A549 (cell line): ENCODE measurements at regions not wholly inside any gene's neighbourhood (a gene's known extent, or its start where the extent isn't known, plus 50 kb on each side); places are given as distances from the start of the nearest gene placed in this dataset.

Source experiments
- ATAC-seq, 2 experiments: fragments of 200-7000 bp in 1 of 2; fragments of >200 bp in 1 of 2; cut with Nextera tagmentation in 1 of 2; cut with Tn5 transposase in 1 of 2; 3 replicates each; pipeline versions ENCODE4 v1.8.0 to v1.9.1; 2018 to 2020; ENCODE audit warnings: mild to moderate bottlenecking in 1 of 2, moderate library complexity in 1 of 2
- CTCF ChIA-PET: fragments of 300-600 bp; sonication (Branson Sonifier 250); formaldehyde crosslinking; extraction: SDS; loops from one replicate; lab custom pipeline; 2021; ENCODE audit warnings: antibody characterized with exemption, inconsistent platforms; lab: Yijun Ruan, JAX
- POLR2A ChIA-PET: fragments of 350-600 bp; formaldehyde crosslinking; extraction: SDS; loops from one replicate; lab custom pipeline; 2021; ENCODE audit warnings: antibody characterized with exemption, inconsistent platforms; lab: Yijun Ruan, JAX
- DNase-seq, 2 experiments: peaks; one replicate each; pipeline versions ENCODE4 v3.0.0 to v3.0.0-alpha.2; 2011 to 2016; ENCODE audit warnings: low read depth in 1 of 2, low spot score in 1 of 2
- FAIRE-seq: peaks from 2 replicates; lab custom pipeline; 2011; peaks lifted over from hg19 to GRCh38; lab: Jason Lieb, UNC
- H3K27ac ChIP-seq, 2 experiments: fragments of >200 bp; sonication (Bioruptor Twin); formaldehyde crosslinking; 3 replicates each; pipeline ENCODE4 v1.5.1; 2016 to 2017
- H3K4me1 ChIP-seq: fragments of >200 bp; sonication (Bioruptor Twin); formaldehyde crosslinking; 3 replicates; pipeline ENCODE4 v1.6.1; 2016
- H3K4me2 ChIP-seq: fragments of >200 bp; sonication (Bioruptor Twin); formaldehyde crosslinking; 3 replicates; pipeline ENCODE4 v1.6.1; 2016
- H3K4me3 ChIP-seq: fragments of >200 bp; sonication (Bioruptor Twin); formaldehyde crosslinking; 3 replicates; pipeline ENCODE4 v1.5.1; 2016
- H3K9me3 ChIP-seq: fragments of >200 bp; sonication (Bioruptor Twin); formaldehyde crosslinking; 3 replicates; pipeline ENCODE4 v1.6.1; 2016
- CBX8 ChIP-seq: fragments of 200-600 bp; sonication (generic); IDR thresholded peaks from 2 replicates; pipeline ENCODE4 v1.6.1; 2016
- CEBPB ChIP-seq, 2 experiments: fragments of >200 bp in 1 of 2; sonication (Bioruptor Twin) in 1 of 2; formaldehyde crosslinking in 1 of 2; IDR thresholded peaks; 2 replicates each; pipeline ENCODE4 v1.6.1; 2012 to 2016
- EP300 ChIP-seq, 2 experiments: fragments of >200 bp; sonication (Bioruptor Twin); formaldehyde crosslinking; IDR thresholded peaks; 2 replicates in 1 of 2; 3 replicates in 1 of 2; pipeline ENCODE4 v1.6.1; 2016 to 2017
- FOSL2 ChIP-seq, 2 experiments: fragments of 450-650 bp in 1 of 2; fragments of >200 bp in 1 of 2; sonication (Bioruptor Twin) in 1 of 2; formaldehyde crosslinking; IDR thresholded peaks; 2 replicates each; pipeline versions ENCODE4 v1.5.0 to v1.6.1; 2016 to 2020; ENCODE audit warnings: mild to moderate bottlenecking in 1 of 2, moderate library complexity in 1 of 2
- GATA3 ChIP-seq: IDR thresholded peaks from 2 replicates; pipeline ENCODE4 v1.6.1; 2012; ENCODE audit warnings: borderline replicate concordance
- HOXA7 ChIP-seq: fragments of 250-450 bp; sonication (Bioruptor Pico); IDR thresholded peaks from 2 replicates; pipeline ENCODE4 v1.5.0; 2020; ENCODE audit warnings: mild to moderate bottlenecking, moderate library complexity
- HOXB5 ChIP-seq: fragments of 250-450 bp; sonication (Bioruptor Pico); IDR thresholded peaks from 2 replicates; pipeline ENCODE4 v1.5.0; 2020; ENCODE audit warnings: mild to moderate bottlenecking, moderate library complexity
- JUN ChIP-seq, 2 experiments: fragments of >200 bp; sonication (Bioruptor Twin); formaldehyde crosslinking; IDR thresholded peaks; 2 replicates in 1 of 2; 3 replicates in 1 of 2; pipeline ENCODE4 v1.6.1; 2016 to 2017
- JUNB ChIP-seq: fragments of >200 bp; sonication (Bioruptor Twin); formaldehyde crosslinking; IDR thresholded peaks from 2 replicates; pipeline ENCODE4 v1.6.1; 2016
- MAFK ChIP-seq: fragments of 450-650 bp; IDR thresholded peaks from 2 replicates; pipeline ENCODE4 v1.6.1; 2014; ENCODE audit not compliant: partially characterized antibody
- MAZ ChIP-seq: fragments of 150-350 bp; IDR thresholded peaks from 2 replicates; pipeline ENCODE4 v1.6.1; 2014; ENCODE audit warnings: antibody characterized with exemption, low read depth, low read length, borderline replicate concordance
- NR3C1 ChIP-seq: fragments of >200 bp; sonication (Bioruptor Twin); formaldehyde crosslinking; IDR thresholded peaks from 3 replicates; pipeline ENCODE4 v1.6.1; 2017
- PBX3 ChIP-seq: IDR thresholded peaks from 2 replicates; pipeline ENCODE4 v1.6.1; 2012
- POLR2A ChIP-seq: IDR thresholded peaks from 2 replicates; pipeline ENCODE4 v1.6.1; 2012; ENCODE audit warnings: mild to moderate bottlenecking, low read length
- POLR2AphosphoS2 ChIP-seq: conservative IDR thresholded peaks from 2 replicates; pipeline ENCODE4 v1.6.1; 2012; ENCODE audit warnings: low read length, improper control_type of control experiment, inconsistent platforms
- RAD21 ChIP-seq, 2 experiments: fragments of >200 bp in 1 of 2; sonication (Bioruptor Twin) in 1 of 2; formaldehyde crosslinking in 1 of 2; IDR thresholded peaks in 1 of 2; conservative IDR thresholded peaks in 1 of 2; 2 replicates in 1 of 2; 3 replicates in 1 of 2; pipeline ENCODE4 v1.6.1; 2012 to 2018; ENCODE audit warnings: inconsistent platforms in 1 of 2
- RARB ChIP-seq: fragments of 250-450 bp; sonication (Bioruptor Pico); IDR thresholded peaks from 2 replicates; pipeline ENCODE4 v1.8.0; 2021; ENCODE audit warnings: mild to moderate bottlenecking, moderate library complexity
- RCOR1 ChIP-seq: fragments of 150-350 bp; IDR thresholded peaks from 2 replicates; pipeline ENCODE4 v1.6.1; 2014; ENCODE audit warnings: antibody characterized with exemption, low read length, low read depth
- RFX5 ChIP-seq: fragments of 450-650 bp; IDR thresholded peaks from 2 replicates; pipeline ENCODE4 v1.7.1; 2014; ENCODE audit warnings: antibody characterized with exemption, mild to moderate bottlenecking, moderate library complexity
- RNF2 ChIP-seq: fragments of 200-600 bp; sonication (generic); IDR thresholded peaks from 2 replicates; pipeline ENCODE4 v1.6.1; 2016; ENCODE audit warnings: low read depth, mild to moderate bottlenecking, antibody characterized with exemption, moderate library complexity, borderline replicate concordance
- SMC3 ChIP-seq: fragments of >200 bp; sonication (Bioruptor Twin); formaldehyde crosslinking; IDR thresholded peaks from 3 replicates; pipeline ENCODE4 v1.6.1; 2018; ENCODE audit warnings: inconsistent platforms
- SREBF2 ChIP-seq: fragments of 450-650 bp; IDR thresholded peaks from 2 replicates; pipeline ENCODE4 v1.6.1; 2014; ENCODE audit warnings: mild to moderate bottlenecking, moderate library complexity
- ZC3H11A ChIP-seq: fragments of 450-650 bp; IDR thresholded peaks from 2 replicates; pipeline ENCODE4 v1.6.1; 2014; ENCODE audit warnings: antibody characterized with exemption, mild to moderate bottlenecking
- ZFP36 ChIP-seq: fragments of 450-650 bp; IDR thresholded peaks from 2 replicates; pipeline ENCODE4 v1.6.1; 2014; ENCODE audit warnings: borderline replicate concordance; ENCODE audit not compliant: partially characterized antibody
- ZNF302 ChIP-seq: fragments of 250-450 bp; sonication (Bioruptor Pico); IDR thresholded peaks from 2 replicates; pipeline ENCODE4 v1.9.0; 2021; ENCODE audit warnings: inconsistent platforms, mild to moderate bottlenecking, moderate library complexity
- WGBS: methylation state at CpG from one replicate; pipeline ENCODE4 v1.1.6; 2017; ENCODE audit errors: missing lambda C conversion rate; 5-methylcytosine and 5-hydroxymethylcytosine counted together
- TF ChIP-seq, protein P1 (sequence below): fragments of >200 bp; sonication (Bioruptor Twin); formaldehyde crosslinking; IDR thresholded peaks from 2 replicates; pipeline ENCODE4 v1.6.1; 2016
- TF ChIP-seq, protein P2 (sequence below): IDR thresholded peaks from 2 replicates; pipeline ENCODE4 v1.6.1; 2012
- TF ChIP-seq, protein P3 (sequence below): fragments of 200-600 bp; sonication (generic); IDR thresholded peaks from 2 replicates; pipeline ENCODE4 v1.6.1; 2016; ENCODE audit warnings: antibody characterized with exemption, mild to moderate bottlenecking, moderate library complexity
- TF ChIP-seq, protein P4 (sequence below): fragments of 250-450 bp; sonication (Bioruptor Pico); IDR thresholded peaks from 2 replicates; pipeline ENCODE4 v1.5.0; 2021; ENCODE audit warnings: mild to moderate bottlenecking, moderate library complexity, borderline replicate concordance
- TF ChIP-seq, protein P5 (sequence below): fragments of 250-450 bp; sonication (Bioruptor Pico); IDR thresholded peaks from 2 replicates; pipeline ENCODE4 v1.5.0; 2020; ENCODE audit warnings: low read depth, mild to moderate bottlenecking, moderate library complexity

DNA sequence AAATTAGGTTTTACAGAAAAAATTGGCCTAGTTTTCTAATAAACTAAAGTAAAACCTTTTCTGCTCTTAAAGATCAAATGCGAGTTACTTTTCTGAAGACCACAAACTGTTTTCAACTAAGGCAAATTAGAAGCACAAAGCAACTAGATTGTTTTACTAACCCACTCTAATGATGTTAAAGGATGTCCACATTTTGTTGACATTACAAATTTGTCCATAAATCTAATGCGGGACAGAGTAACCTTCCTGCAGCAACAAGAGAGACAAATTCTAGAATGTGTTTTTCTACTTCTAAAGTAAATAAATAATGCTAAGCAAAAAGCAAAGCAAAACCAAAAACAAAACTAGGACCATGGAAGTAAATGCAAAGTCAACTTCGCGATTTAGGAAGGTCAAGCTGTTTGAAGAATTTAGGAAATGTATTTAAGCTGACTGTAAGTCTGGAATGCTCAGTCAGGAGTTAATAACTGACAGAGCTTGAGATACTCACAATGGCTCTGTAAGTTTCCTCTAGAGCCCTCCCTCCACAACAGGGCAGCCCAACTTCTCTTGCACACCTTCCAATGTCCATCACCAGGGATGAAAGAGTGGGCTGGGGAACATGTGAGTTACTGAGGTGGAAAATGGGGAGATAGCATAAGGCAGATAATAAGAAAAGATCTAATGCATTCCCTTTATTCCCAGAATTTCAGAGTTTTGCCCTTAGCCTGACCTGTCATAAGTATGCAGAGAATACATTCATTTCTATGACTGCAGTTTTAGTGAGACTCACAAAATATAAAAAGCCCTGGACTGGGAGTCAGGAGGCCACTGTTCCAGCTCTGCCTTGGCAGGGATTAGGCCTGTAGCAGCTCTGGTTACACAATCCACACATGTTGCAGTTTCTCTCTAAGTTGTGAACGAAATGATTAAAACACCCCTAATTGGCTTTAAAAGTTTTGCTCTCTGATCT lies 158.8 kb downstream of the FOXA2 start:
- ChIA-PET CTCF (interaction anchor here (0.7 to 5.4 kb wide), 7 partner anchors 11 to 161 kb away, joined by 3 to 25 read pairs (median 3); no protein-coding TSS in a partner anchor), POLR2A (interaction anchor here (1.1 to 1.2 kb wide), 2 partner anchors 11 to 14 kb away, joined by 5 to 7 read pairs; no protein-coding TSS in a partner anchor)
- WGBS: 11% methylated on average over 5 of the region's 5 CpGs
- Histone ChIP-seq H3K9me3 (peaks cover 12% of the 10 kb centered on the region; the same call in 2 of the 3 replicates), H3K4me1 (peaks cover 60% of the 10 kb centered on the region), H3K4me3 (no peak overlapping the region), H3K4me2 (peak overlapping the region; percentile 72), H3K27ac (peak overlapping the region; percentile 79 to 90)
- FAIRE-seq: peak; percentile 100
- peak; percentile 76 to 84 for ATAC-seq
- peak in 1 of 2 experiments; percentile 86 for DNase-seq
- TF ChIP-seq HOXA7 (CRISPR knock-in tag) (no peak), MAZ (no peak), HOXB5 (no peak), SMC3 (peak; percentile 30; the same call in 1 of the 3 replicates), FOSL2 (IDR thresholded peaks at IDR 0.05) (no peak), FOSL2 (CRISPR knock-in tag; IDR thresholded peaks at IDR 0.05) (peak; percentile 50; the same call in 1 of the 2 replicates), POLR2A (no peak), RARB (CRISPR knock-in tag) (no peak), CEBPB (IDR thresholded peaks at IDR 0.05) (peak; percentile 57 to 69; a peak in 3 of 4 replicates), MAFK (peak; percentile 88), ZC3H11A (no peak), ZFP36 (no peak), POLR2AphosphoS2 (no peak), JUNB (0 out of 2 replicates have a peak, but pooled peaks have one; percentile 34), JUN (IDR thresholded peaks at IDR 0.05) (peak; percentile 49 to 63; a peak in 2 of 5 replicates), PBX3 (peak; percentile 75), RFX5 (no peak), RNF2 (no peak), RCOR1 (no peak), NR3C1 (no peak), RAD21 (conservative IDR thresholded peaks at IDR 0.05 in 1 of 2, IDR thresholded peaks at IDR 0.05 in 1 of 2) (peak; percentile 39 to 40; a peak in 4 of 5 replicates), GATA3 (peak; percentile 66; the same call in 1 of the 2 replicates), SREBF2 (no peak), CBX8 (no peak), EP300 (IDR thresholded peaks at IDR 0.05) (peak in 1 of 2 experiments; percentile 34; a peak in 1 of 5 replicates), ZNF302 (CRISPR knock-in tag) (peak; percentile 45; the same call in 1 of the 2 replicates)
- TF ChIP-seq, protein P1, sequence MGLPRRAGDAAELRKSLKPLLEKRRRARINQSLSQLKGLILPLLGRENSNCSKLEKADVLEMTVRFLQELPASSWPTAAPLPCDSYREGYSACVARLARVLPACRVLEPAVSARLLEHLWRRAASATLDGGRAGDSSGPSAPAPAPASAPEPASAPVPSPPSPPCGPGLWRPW: no peak
- TF ChIP-seq, protein P2, sequence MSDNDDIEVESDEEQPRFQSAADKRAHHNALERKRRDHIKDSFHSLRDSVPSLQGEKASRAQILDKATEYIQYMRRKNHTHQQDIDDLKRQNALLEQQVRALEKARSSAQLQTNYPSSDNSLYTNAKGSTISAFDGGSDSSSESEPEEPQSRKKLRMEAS: peak; percentile 51; the same call in 1 of the 2 replicates
- TF ChIP-seq, protein P3, sequence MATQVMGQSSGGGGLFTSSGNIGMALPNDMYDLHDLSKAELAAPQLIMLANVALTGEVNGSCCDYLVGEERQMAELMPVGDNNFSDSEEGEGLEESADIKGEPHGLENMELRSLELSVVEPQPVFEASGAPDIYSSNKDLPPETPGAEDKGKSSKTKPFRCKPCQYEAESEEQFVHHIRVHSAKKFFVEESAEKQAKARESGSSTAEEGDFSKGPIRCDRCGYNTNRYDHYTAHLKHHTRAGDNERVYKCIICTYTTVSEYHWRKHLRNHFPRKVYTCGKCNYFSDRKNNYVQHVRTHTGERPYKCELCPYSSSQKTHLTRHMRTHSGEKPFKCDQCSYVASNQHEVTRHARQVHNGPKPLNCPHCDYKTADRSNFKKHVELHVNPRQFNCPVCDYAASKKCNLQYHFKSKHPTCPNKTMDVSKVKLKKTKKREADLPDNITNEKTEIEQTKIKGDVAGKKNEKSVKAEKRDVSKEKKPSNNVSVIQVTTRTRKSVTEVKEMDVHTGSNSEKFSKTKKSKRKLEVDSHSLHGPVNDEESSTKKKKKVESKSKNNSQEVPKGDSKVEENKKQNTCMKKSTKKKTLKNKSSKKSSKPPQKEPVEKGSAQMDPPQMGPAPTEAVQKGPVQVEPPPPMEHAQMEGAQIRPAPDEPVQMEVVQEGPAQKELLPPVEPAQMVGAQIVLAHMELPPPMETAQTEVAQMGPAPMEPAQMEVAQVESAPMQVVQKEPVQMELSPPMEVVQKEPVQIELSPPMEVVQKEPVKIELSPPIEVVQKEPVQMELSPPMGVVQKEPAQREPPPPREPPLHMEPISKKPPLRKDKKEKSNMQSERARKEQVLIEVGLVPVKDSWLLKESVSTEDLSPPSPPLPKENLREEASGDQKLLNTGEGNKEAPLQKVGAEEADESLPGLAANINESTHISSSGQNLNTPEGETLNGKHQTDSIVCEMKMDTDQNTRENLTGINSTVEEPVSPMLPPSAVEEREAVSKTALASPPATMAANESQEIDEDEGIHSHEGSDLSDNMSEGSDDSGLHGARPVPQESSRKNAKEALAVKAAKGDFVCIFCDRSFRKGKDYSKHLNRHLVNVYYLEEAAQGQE: no peak
- TF ChIP-seq, protein P4, sequence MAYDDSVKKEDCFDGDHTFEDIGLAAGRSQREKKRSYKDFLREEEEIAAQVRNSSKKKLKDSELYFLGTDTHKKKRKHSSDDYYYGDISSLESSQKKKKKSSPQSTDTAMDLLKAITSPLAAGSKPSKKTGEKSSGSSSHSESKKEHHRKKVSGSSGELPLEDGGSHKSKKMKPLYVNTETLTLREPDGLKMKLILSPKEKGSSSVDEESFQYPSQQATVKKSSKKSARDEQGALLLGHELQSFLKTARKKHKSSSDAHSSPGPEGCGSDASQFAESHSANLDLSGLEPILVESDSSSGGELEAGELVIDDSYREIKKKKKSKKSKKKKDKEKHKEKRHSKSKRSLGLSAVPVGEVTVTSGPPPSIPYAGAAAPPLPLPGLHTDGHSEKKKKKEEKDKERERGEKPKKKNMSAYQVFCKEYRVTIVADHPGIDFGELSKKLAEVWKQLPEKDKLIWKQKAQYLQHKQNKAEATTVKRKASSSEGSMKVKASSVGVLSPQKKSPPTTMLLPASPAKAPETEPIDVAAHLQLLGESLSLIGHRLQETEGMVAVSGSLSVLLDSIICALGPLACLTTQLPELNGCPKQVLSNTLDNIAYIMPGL (CRISPR knock-in tag): no peak
- TF ChIP-seq, protein P5, sequence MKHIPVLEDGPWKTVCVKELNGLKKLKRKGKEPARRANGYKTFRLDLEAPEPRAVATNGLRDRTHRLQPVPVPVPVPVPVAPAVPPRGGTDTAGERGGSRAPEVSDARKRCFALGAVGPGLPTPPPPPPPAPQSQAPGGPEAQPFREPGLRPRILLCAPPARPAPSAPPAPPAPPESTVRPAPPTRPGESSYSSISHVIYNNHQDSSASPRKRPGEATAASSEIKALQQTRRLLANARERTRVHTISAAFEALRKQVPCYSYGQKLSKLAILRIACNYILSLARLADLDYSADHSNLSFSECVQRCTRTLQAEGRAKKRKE: peak; percentile 31; the same call in 1 of the 2 replicates
